CD14-positive monocyte (primary cell): ENCODE measurements at regions not wholly inside any gene's neighbourhood (a gene's known extent, or its start where the extent isn't known, plus 50 kb on each side); places are given as distances from the start of the nearest gene placed in this dataset.

Experiments
- DNase-seq, 3 donors: peaks; one replicate each; pipeline ENCODE4 v3.0.0-alpha.2; 2011 to 2022
- H2AFZ ChIP-seq: 2 replicates; pipeline ENCODE4 v1.6.0; 2012; ENCODE audit warnings: mild to moderate bottlenecking, low read depth, low read length, inconsistent platforms; ENCODE audit not compliant: insufficient read depth, poor library complexity, severe bottlenecking
- H3K27ac ChIP-seq, 2 donors: 1 replicate in 1 of 2; 2 replicates in 1 of 2; pipeline ENCODE4 v1.5.1; 2012 to 2013; ENCODE audit warnings: low read length in 2 of 2, control low read depth in 1 of 2, inconsistent platforms in 1 of 2, low read depth in 1 of 2, mild to moderate bottlenecking in 1 of 2
- H3K27me3 ChIP-seq, 2 donors: one replicate each; pipeline versions ENCODE4 v1.6.0 to v1.6.1; 2011 to 2013; ENCODE audit warnings: low read length in 2 of 2; ENCODE audit not compliant: control insufficient read depth in 2 of 2, insufficient read depth in 2 of 2
- H3K36me3 ChIP-seq, 2 donors: replicated peaks in 1 of 2; 1 replicate in 1 of 2; 2 replicates in 1 of 2; pipeline versions ENCODE4 v1.5.1 to v1.6.1; 2012 to 2013; ENCODE audit warnings: low read length in 2 of 2, control low read depth in 1 of 2, inconsistent platforms in 1 of 2, mild to moderate bottlenecking in 1 of 2; ENCODE audit not compliant: insufficient read depth in 2 of 2, control insufficient read depth in 1 of 2
- H3K4me1 ChIP-seq, 2 donors: 1 replicate in 1 of 2; 2 replicates in 1 of 2; pipeline versions ENCODE4 v1.5.1 to v1.6.1; 2012 to 2013; ENCODE audit warnings: low read length in 2 of 2, control low read depth in 1 of 2, inconsistent platforms in 1 of 2, mild to moderate bottlenecking in 1 of 2, moderate library complexity in 1 of 2; ENCODE audit not compliant: insufficient read depth in 2 of 2, control insufficient read depth in 1 of 2
- H3K4me2 ChIP-seq: replicated peaks from 2 replicates; pipeline ENCODE3; 2012; ENCODE audit warnings: low read length, moderate library complexity, mild to moderate bottlenecking; ENCODE audit not compliant: poor library complexity, severe bottlenecking; ENCODE audit errors: extremely low read depth
- H3K4me3 ChIP-seq, 3 experiments: fragments of 200-600 bp in 1 of 3; sonication (generic) in 1 of 3; replicated peaks in 1 of 3; 1 replicate in 2 of 3; 2 replicates in 1 of 3; pipeline ENCODE4 v1.5.1; 2011 to 2013; ENCODE audit warnings: low read length in 3 of 3, mild to moderate bottlenecking in 3 of 3, control low read depth in 2 of 3, low read depth in 2 of 3, inconsistent platforms in 1 of 3, moderate library complexity in 1 of 3
- H3K79me2 ChIP-seq: 2 replicates; pipeline ENCODE4 v1.6.0; 2012; ENCODE audit warnings: mild to moderate bottlenecking, control low read depth, inconsistent platforms, low read length, moderate library complexity; ENCODE audit not compliant: insufficient read depth
- H3K9ac ChIP-seq: 2 replicates; pipeline ENCODE4 v1.6.0; 2017; ENCODE audit warnings: low read length, mild to moderate bottlenecking; ENCODE audit not compliant: insufficient read depth, poor library complexity, severe bottlenecking
- H3K9me3 ChIP-seq, 2 donors: replicated peaks in 1 of 2; 1 replicate in 1 of 2; 2 replicates in 1 of 2; pipeline versions ENCODE4 v1.5.1 to v1.6.1; 2012 to 2013; ENCODE audit warnings: low read length in 2 of 2, control low read depth in 1 of 2; ENCODE audit not compliant: control insufficient read depth in 1 of 2, insufficient read depth in 1 of 2
- H4K20me1 ChIP-seq: 2 replicates; pipeline ENCODE4 v1.6.0; 2012; ENCODE audit warnings: mild to moderate bottlenecking, low read length, control low read depth, moderate library complexity; ENCODE audit not compliant: insufficient read depth
- H3K27ac Mint-ChIP-seq, 7 donors: one replicate each; pipeline ENCODE4 v1.8.0; 2020; ENCODE audit warnings: mild to moderate bottlenecking in 7 of 7, mixed read lengths in 7 of 7, moderate library complexity in 6 of 7, inconsistent platforms in 2 of 7
- H3K27me3 Mint-ChIP-seq, 3 donors: one replicate each; pipeline ENCODE4 v1.8.0; 2021 to 2022; ENCODE audit warnings: low read depth in 3 of 3, mild to moderate bottlenecking in 3 of 3, mixed read lengths in 3 of 3, moderate library complexity in 3 of 3, inconsistent platforms in 1 of 3
- H3K36me3 Mint-ChIP-seq, 2 donors: one replicate each; pipeline ENCODE4 v1.8.0; 2020; ENCODE audit warnings: mixed read lengths in 2 of 2, inconsistent platforms in 1 of 2, mild to moderate bottlenecking in 1 of 2
- H3K4me1 Mint-ChIP-seq: one replicate; pipeline ENCODE4 v1.8.0; 2020; ENCODE audit warnings: mild to moderate bottlenecking, mixed read lengths
- H3K4me3 Mint-ChIP-seq, 2 donors: one replicate each; pipeline ENCODE4 v1.8.0; 2020; ENCODE audit warnings: mild to moderate bottlenecking in 2 of 2, mixed read lengths in 2 of 2, moderate library complexity in 1 of 2
- H3K9me3 Mint-ChIP-seq, 7 donors: one replicate each; pipeline ENCODE4 v1.8.0; 2020 to 2022; ENCODE audit warnings: mixed read lengths in 7 of 7, mild to moderate bottlenecking in 6 of 7, moderate library complexity in 6 of 7, inconsistent platforms in 2 of 7
- WGBS: methylation state at CpG from one replicate; pipeline ENCODE4 v1.1.5; 2013; ENCODE audit warnings: missing lambda C conversion rate; ENCODE audit not compliant: insufficient coverage; 5-methylcytosine and 5-hydroxymethylcytosine counted together
- intact Hi-C, 2 donors: fragments of 100-400 bp; cut with micrococcal nuclease; formaldehyde crosslinking; loops; one replicate each; pipeline versions ENCODE4 v1.15.0 to v1.15.1; 2023
- TF ChIP-seq, protein P1 (sequence below): fragments of 200-600 bp; IDR thresholded peaks from one replicate; pipeline ENCODE4 v1.8.0; 2022; ENCODE audit warnings: antibody characterized with exemption, mild to moderate bottlenecking

- H3K9me3 Mint-ChIP-seq = peaks cover 0 to 2% (median 0%) of the 10 kb centered on the region in 7 donors
- H3K9ac ChIP-seq = no peak overlapping the region
- no peaks in the 10 kb centered on the region for H4K20me1 ChIP-seq
- DNase-seq = no peak
- no peak overlapping the region for H3K4me3 Mint-ChIP-seq
- no peaks in the 10 kb centered on the region for H3K79me2 ChIP-seq
- no peaks in the 10 kb centered on the region for H3K36me3 ChIP-seq
- no CpG with 5 or more reads among the region's 5 CpGs for WGBS
- no peak overlapping the region for H3K27ac Mint-ChIP-seq
- no peak overlapping the region for H3K4me2 ChIP-seq
- intact Hi-C loops = no loop called here
- H3K36me3 Mint-ChIP-seq = no peaks in the 10 kb centered on the region
- TF ChIP-seq, protein P1, sequence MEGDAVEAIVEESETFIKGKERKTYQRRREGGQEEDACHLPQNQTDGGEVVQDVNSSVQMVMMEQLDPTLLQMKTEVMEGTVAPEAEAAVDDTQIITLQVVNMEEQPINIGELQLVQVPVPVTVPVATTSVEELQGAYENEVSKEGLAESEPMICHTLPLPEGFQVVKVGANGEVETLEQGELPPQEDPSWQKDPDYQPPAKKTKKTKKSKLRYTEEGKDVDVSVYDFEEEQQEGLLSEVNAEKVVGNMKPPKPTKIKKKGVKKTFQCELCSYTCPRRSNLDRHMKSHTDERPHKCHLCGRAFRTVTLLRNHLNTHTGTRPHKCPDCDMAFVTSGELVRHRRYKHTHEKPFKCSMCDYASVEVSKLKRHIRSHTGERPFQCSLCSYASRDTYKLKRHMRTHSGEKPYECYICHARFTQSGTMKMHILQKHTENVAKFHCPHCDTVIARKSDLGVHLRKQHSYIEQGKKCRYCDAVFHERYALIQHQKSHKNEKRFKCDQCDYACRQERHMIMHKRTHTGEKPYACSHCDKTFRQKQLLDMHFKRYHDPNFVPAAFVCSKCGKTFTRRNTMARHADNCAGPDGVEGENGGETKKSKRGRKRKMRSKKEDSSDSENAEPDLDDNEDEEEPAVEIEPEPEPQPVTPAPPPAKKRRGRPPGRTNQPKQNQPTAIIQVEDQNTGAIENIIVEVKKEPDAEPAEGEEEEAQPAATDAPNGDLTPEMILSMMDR = no peak
- peaks cover 0 to 2% (median under 1%) of the 10 kb centered on the region in 3 donors for H3K27me3 Mint-ChIP-seq
- H3K4me1 Mint-ChIP-seq = no peaks in the 10 kb centered on the region
- H3K9me3 ChIP-seq = no peaks in the 10 kb centered on the region
- H3K4me3 ChIP-seq = no peak overlapping the region
- H3K27me3 ChIP-seq = no peaks in the 10 kb centered on the region
- H2AFZ ChIP-seq = no peak overlapping the region
- H3K4me1 ChIP-seq = no peaks in the 10 kb centered on the region
- H3K27ac ChIP-seq = no peak overlapping the region
These were observed 260.5 kb downstream of the MSX2 start for GRCh38 chr5:174984863-174985262.

DNA sequence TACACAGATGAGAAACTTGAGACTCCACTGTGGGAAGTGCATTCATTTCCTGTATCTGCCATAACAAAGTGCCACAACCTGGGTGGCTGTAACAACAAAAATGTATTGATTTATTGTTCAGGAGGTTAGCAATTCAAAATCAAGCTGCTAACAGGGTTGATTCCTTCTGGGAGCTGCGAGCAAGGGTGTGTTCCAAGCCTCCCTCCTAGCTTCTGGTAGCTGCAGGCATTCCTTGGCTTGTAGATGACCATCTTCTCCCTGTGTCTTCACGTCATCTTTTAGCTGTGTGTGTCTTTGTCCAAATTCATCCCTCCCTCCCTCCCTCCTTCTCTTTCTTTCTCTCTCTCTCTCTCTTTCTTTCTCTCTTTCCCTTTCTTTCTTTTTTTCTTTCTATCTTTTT, 258.1 kb downstream of the MSX2 start:
- no peak overlapping the region for H2AFZ ChIP-seq
- H3K9me3 Mint-ChIP-seq = peaks cover 0 to 2% (median 0%) of the 10 kb centered on the region in 7 donors
- H3K4me1 Mint-ChIP-seq = no peaks in the 10 kb centered on the region
- H3K4me1 ChIP-seq = no peaks in the 10 kb centered on the region
- no peak overlapping the region for H3K4me3 ChIP-seq
- TF ChIP-seq, protein P1 = no peak
- 89% methylated on average over 2 of the region's 2 CpGs for WGBS
- intact Hi-C loops = no loop called here
- H3K27ac Mint-ChIP-seq = no peak overlapping the region
- no peaks in the 10 kb centered on the region for H3K27me3 ChIP-seq
- peaks cover 0 to 2% (median 1%) of the 10 kb centered on the region in 3 donors for H3K27me3 Mint-ChIP-seq
- H3K4me2 ChIP-seq = no peak overlapping the region
- H3K79me2 ChIP-seq = no peaks in the 10 kb centered on the region
- H3K9me3 ChIP-seq = no peaks in the 10 kb centered on the region
- no peaks in the 10 kb centered on the region for H3K36me3 Mint-ChIP-seq
- no peak overlapping the region for H3K27ac ChIP-seq
- DNase-seq = no peak
- no peaks in the 10 kb centered on the region for H3K36me3 ChIP-seq
- no peaks in the 10 kb centered on the region for H4K20me1 ChIP-seq
- H3K9ac ChIP-seq = no peak overlapping the region
- no peak overlapping the region for H3K4me3 Mint-ChIP-seq
